SK-N-MC (cell line): ENCODE measurements at regions not wholly inside any gene's neighbourhood (a gene's known extent, or its start where the extent isn't known, plus 50 kb on each side); places are given as distances from the start of the nearest gene placed in this dataset.

Source experiments
- EZH2 ChIP-seq: fragments of 200-600 bp; sonication (generic); IDR thresholded peaks from one replicate; pipeline ENCODE4 v1.6.1; 2017; ENCODE audit warnings: antibody characterized with exemption
- FOXP2 ChIP-seq: optimal IDR thresholded peaks from 2 replicates; pipeline ENCODE3; 2011; ENCODE audit warnings: mild to moderate bottlenecking, moderate library complexity; ENCODE audit not compliant: insufficient read depth; ENCODE audit errors: extremely low read length, control extremely low read depth
- POLR2AphosphoS5 ChIP-seq: IDR thresholded peaks from 2 replicates; pipeline ENCODE4 v1.6.1; 2012; ENCODE audit warnings: mild to moderate bottlenecking, low read depth, low read length, borderline replicate concordance

- TF ChIP-seq EZH2 (no peak), POLR2AphosphoS5 (no peak), FOXP2 (no peak)
Measured at GRCh38 chr10:44101082-44101481, 283.8 kb downstream of the CXCL12 start.
